IMR-90 (cell line): ENCODE measurements at regions not wholly inside any gene's neighbourhood (a gene's known extent, or its start where the extent isn't known, plus 50 kb on each side); places are given as distances from the start of the nearest gene placed in this dataset.

Source experiments
- ATAC-seq: fragments of 200-7000 bp; cut with Tn5 transposase; 2 replicates; pipeline ENCODE4 v1.9.1; 2020; ENCODE audit warnings: low read depth, mild to moderate bottlenecking, moderate library complexity
- BruUV-seq: library from RNA; stranded (reverse); fragments of 400-500 nt; replicated peaks from 2 replicates; lab custom pipeline; 2021; lab: Mats Ljungman, UMichigan
- CTCF ChIA-PET: fragments of 300-600 bp; formaldehyde crosslinking; extraction: SDS; loops from one replicate; lab custom pipeline; 2021; ENCODE audit warnings: antibody characterized with exemption; lab: Yijun Ruan, JAX
- POLR2A ChIA-PET: fragments of 300-600 bp; sonication (Branson Sonifier 250); formaldehyde crosslinking; loops from one replicate; lab custom pipeline; 2022; ENCODE audit warnings: antibody characterized with exemption; ENCODE audit not compliant: unreplicated experiment; lab: Charles Lee
- DNase-seq: peaks from one replicate; pipeline ENCODE4 v3.0.0; 2013
- H2AFZ ChIP-seq: replicated peaks from 2 replicates; pipeline ENCODE3; 2013; ENCODE audit warnings: low read length, mild to moderate bottlenecking; ENCODE audit not compliant: poor library complexity
- H2AK5ac ChIP-seq: 2 replicates; pipeline ENCODE4 v1.6.1; 2013; ENCODE audit warnings: low read depth, low read length, inconsistent platforms
- H2AK9ac ChIP-seq: replicated peaks from 2 replicates; pipeline ENCODE3; 2013; ENCODE audit warnings: mild to moderate bottlenecking, low read depth, low read length, moderate library complexity; ENCODE audit not compliant: poor library complexity
- H2BK120ac ChIP-seq: 2 replicates; pipeline ENCODE4 v1.6.1; 2013; ENCODE audit warnings: low read depth, low read length, inconsistent platforms
- H2BK15ac ChIP-seq: 3 replicates; pipeline ENCODE4 v1.6.1; 2013; ENCODE audit warnings: low read depth, low read length, inconsistent platforms
- H2BK20ac ChIP-seq: 2 replicates; pipeline ENCODE4 v1.6.1; 2013; ENCODE audit warnings: low read depth, mild to moderate bottlenecking, inconsistent platforms, low read length, moderate library complexity
- H2BK5ac ChIP-seq: 2 replicates; pipeline ENCODE4 v1.6.1; 2013; ENCODE audit warnings: mild to moderate bottlenecking, low read depth, low read length, inconsistent platforms; ENCODE audit not compliant: poor library complexity, severe bottlenecking
- H3K14ac ChIP-seq: replicated peaks from 2 replicates; pipeline ENCODE4 v1.6.1; 2013; ENCODE audit warnings: low read depth, low read length, inconsistent platforms
- H3K18ac ChIP-seq: 2 replicates; pipeline ENCODE4 v1.6.1; 2013; ENCODE audit warnings: low read depth, low read length, control low read depth
- H3K23ac ChIP-seq: 2 replicates; pipeline ENCODE4 v1.6.1; 2013; ENCODE audit warnings: low read depth, low read length, inconsistent platforms
- H3K27ac ChIP-seq: 2 replicates; pipeline ENCODE4 v1.5.1; 2013; ENCODE audit warnings: mild to moderate bottlenecking, control low read depth, low read length; ENCODE audit not compliant: insufficient read depth
- H3K27me3 ChIP-seq: 2 replicates; pipeline ENCODE4 v1.6.1; 2013; ENCODE audit warnings: low read length; ENCODE audit not compliant: control insufficient read depth, insufficient read depth
- H3K36me3 ChIP-seq: 2 replicates; pipeline ENCODE4 v1.6.1; 2013; ENCODE audit warnings: low read length, mixed read lengths; ENCODE audit not compliant: control insufficient read depth, insufficient read depth
- H3K4ac ChIP-seq: 2 replicates; pipeline ENCODE4 v1.6.1; 2013; ENCODE audit warnings: low read depth, low read length, inconsistent platforms
- H3K4me1 ChIP-seq: 2 replicates; pipeline ENCODE4 v1.6.1; 2013; ENCODE audit warnings: low read length, mixed read lengths; ENCODE audit not compliant: control insufficient read depth, insufficient read depth
- H3K4me2 ChIP-seq: 2 replicates; pipeline ENCODE4 v1.6.1; 2013; ENCODE audit warnings: low read depth, mild to moderate bottlenecking, control low read depth, low read length, moderate library complexity
- H3K4me3 ChIP-seq: 2 replicates; pipeline ENCODE4 v1.5.1; 2013; ENCODE audit warnings: low read depth, mild to moderate bottlenecking, control low read depth, low read length, moderate library complexity; ENCODE audit not compliant: insufficient read depth
- H3K56ac ChIP-seq: 2 replicates; pipeline ENCODE4 v1.6.1; 2013; ENCODE audit warnings: low read length, inconsistent platforms; ENCODE audit not compliant: insufficient read depth; ENCODE audit errors: extremely low read depth
- H3K79me1 ChIP-seq, 2 experiments: 2 replicates each; pipeline ENCODE4 v1.6.1; 2013; ENCODE audit warnings: low read length in 2 of 2, inconsistent platforms in 1 of 2, low read depth in 1 of 2
- H3K9ac ChIP-seq: 2 replicates; pipeline ENCODE4 v1.6.1; 2013; ENCODE audit warnings: low read depth, low read length, control low read depth
- H3K9me1 ChIP-seq: 2 replicates; pipeline ENCODE4 v1.6.1; 2013; ENCODE audit warnings: low read length, inconsistent platforms; ENCODE audit not compliant: insufficient read depth
- H3K9me3 ChIP-seq: 2 replicates; pipeline ENCODE4 v1.6.1; 2013; ENCODE audit warnings: low read length; ENCODE audit not compliant: control insufficient read depth, insufficient read depth
- H4K20me1 ChIP-seq: 2 replicates; pipeline ENCODE4 v1.6.1; 2013; ENCODE audit warnings: low read length, inconsistent platforms; ENCODE audit not compliant: insufficient read depth
- H4K5ac ChIP-seq: 2 replicates; pipeline ENCODE4 v1.6.1; 2013; ENCODE audit warnings: mild to moderate bottlenecking, low read depth, low read length, control low read depth
- H4K8ac ChIP-seq, 2 experiments: 2 replicates each; pipeline ENCODE4 v1.6.1; 2013; ENCODE audit warnings: low read depth in 2 of 2, low read length in 2 of 2, control low read depth in 1 of 2, inconsistent platforms in 1 of 2
- H4K91ac ChIP-seq: 2 replicates; pipeline ENCODE4 v1.6.1; 2013; ENCODE audit warnings: low read depth, low read length, inconsistent platforms; ENCODE audit not compliant: insufficient read depth
- CHD1 ChIP-seq: IDR thresholded peaks from 2 replicates; pipeline ENCODE4 v1.6.1; 2012; ENCODE audit warnings: low read depth, low read length, improper control_type of control experiment
- CTCF ChIP-seq: conservative IDR thresholded peaks from 2 replicates; pipeline ENCODE4 v1.5.1; 2012; ENCODE audit warnings: mild to moderate bottlenecking, low read depth, low read length, improper control_type of control experiment
- ELK1 ChIP-seq: fragments of 150-350 bp; IDR thresholded peaks from 2 replicates; pipeline ENCODE4 v1.6.1; 2016; ENCODE audit warnings: low read depth, mild to moderate bottlenecking, low read length, moderate library complexity, borderline replicate concordance
- FOS ChIP-seq: fragments of 150-350 bp; IDR thresholded peaks from 2 replicates; pipeline ENCODE4 v1.6.1; 2016; ENCODE audit warnings: low read depth, low read length
- MAFK ChIP-seq: IDR thresholded peaks from 2 replicates; pipeline ENCODE4 v1.6.1; 2012; ENCODE audit warnings: low read depth, low read length, improper control_type of control experiment
- NFE2L2 ChIP-seq: fragments of 150-350 bp; IDR thresholded peaks from 2 replicates; pipeline ENCODE4 v1.6.1; 2016; ENCODE audit warnings: low read depth, mild to moderate bottlenecking, low read length
- POLR2A ChIP-seq: IDR thresholded peaks from 2 replicates; pipeline ENCODE4 v1.6.1; 2012; ENCODE audit warnings: mild to moderate bottlenecking, low read depth, low read length
- RCOR1 ChIP-seq: IDR thresholded peaks from 2 replicates; pipeline ENCODE4 v1.6.1; 2012; ENCODE audit warnings: mild to moderate bottlenecking, low read length, improper control_type of control experiment; ENCODE audit not compliant: insufficient replicate concordance
- RFX5 ChIP-seq: IDR thresholded peaks from 2 replicates; pipeline ENCODE4 v1.8.0; 2012; ENCODE audit warnings: low read depth, mild to moderate bottlenecking, low read length, moderate library complexity
- SMC3 ChIP-seq: fragments of 150-350 bp; IDR thresholded peaks from 2 replicates; pipeline ENCODE4 v1.6.1; 2016; ENCODE audit warnings: low read depth, mild to moderate bottlenecking, antibody characterized with exemption, low read length, moderate library complexity
- USF2 ChIP-seq: fragments of 150-350 bp; IDR thresholded peaks from 2 replicates; pipeline ENCODE4 v1.6.1; 2017; ENCODE audit warnings: mild to moderate bottlenecking, antibody characterized with exemption, low read length, low read depth
- WGBS, 2 experiments: methylation state at CpG; one replicate each; pipeline versions ENCODE4 v1.1.5 to v1.1.7; 2013; ENCODE audit warnings: missing lambda C conversion rate in 2 of 2; ENCODE audit not compliant: insufficient read length in 1 of 2; ENCODE audit errors: extremely low coverage in 2 of 2; 5-methylcytosine and 5-hydroxymethylcytosine counted together
- dilution Hi-C: fragments of 300-500 bp; cut with HindIII; formaldehyde crosslinking; loops from one replicate; pipeline ENCODE4 v1.14.3; 2018; ENCODE audit warnings: low sequenced_read_pairs; ENCODE audit not compliant: unreplicated experiment
- in situ Hi-C: fragments of 300-500 bp; cut with MboI; formaldehyde crosslinking; loops from 3 replicates; pipeline ENCODE4 v1.14.3; 2019; ENCODE audit warnings: low sequenced_read_pairs, inconsistent platforms, mixed read lengths
- intact Hi-C: fragments of 100-400 bp; cut with micrococcal nuclease; formaldehyde crosslinking; loops from 2 replicates; pipeline ENCODE4 v1.10.0; 2022

GRCh38 chr10:120105492-120105891 is 213.0 kb downstream of the SEC23IP start:
- Histone ChIP-seq H2BK5ac (no peak overlapping the region), H2AK9ac (no peak overlapping the region), H3K27ac (no peak overlapping the region), H4K91ac (no peak overlapping the region), H2AK5ac (no peak overlapping the region), H3K79me1 (no peaks in the 10 kb centered on the region), H4K8ac (no peak overlapping the region), H3K9ac (no peak overlapping the region), H2AFZ (no peak overlapping the region), H3K9me3 (peaks cover 5% of the 10 kb centered on the region), H3K36me3 (no peaks in the 10 kb centered on the region), H2BK120ac (no peak overlapping the region), H3K23ac (no peak overlapping the region), H3K56ac (no peak overlapping the region), H3K4me2 (no peak overlapping the region), H3K18ac (no peak overlapping the region), H3K4me3 (no peak overlapping the region), H3K9me1 (no peaks in the 10 kb centered on the region), H3K14ac (no peak overlapping the region), H3K27me3 (no peaks in the 10 kb centered on the region), H3K4ac (no peak overlapping the region), H4K20me1 (no peaks in the 10 kb centered on the region), H4K5ac (no peak overlapping the region), H3K4me1 (no peaks in the 10 kb centered on the region), H2BK20ac (no peak overlapping the region), H2BK15ac (no peak overlapping the region)
- TF ChIP-seq USF2: no peak
- no peak for TF ChIP-seq ELK1
- TF ChIP-seq CTCF: no peak
- no peak for TF ChIP-seq RFX5
- no peak for TF ChIP-seq MAFK
- no peak for TF ChIP-seq FOS
- no peak for TF ChIP-seq NFE2L2
- no peak for TF ChIP-seq CHD1
- no peak for TF ChIP-seq POLR2A
- TF ChIP-seq SMC3: no peak
- no peak for TF ChIP-seq RCOR1
- in situ Hi-C loops: no loop called here
- ChIA-PET CTCF (no interaction called here), POLR2A (no interaction called here)
- dilution Hi-C loops: no loop called here
- intact Hi-C loops: no loop called here
- ATAC-seq (no peak), DNase-seq (no peak)
- no CpG with 5 or more reads among the region's 1 CpG for WGBS, 2 experiments
- no TSS peak for BruUV-seq
